MM.1S (cell line): ENCODE measurements at regions not wholly inside any gene's neighbourhood (a gene's known extent, or its start where the extent isn't known, plus 50 kb on each side); places are given as distances from the start of the nearest gene placed in this dataset.
"Not testable (repeated sequence)": the region's sequence is repeated elsewhere in the genome, so short reads cannot be mapped to it uniquely, and the experiment has no call there.

ENCODE experiments used
- DNase-seq: peaks from one replicate; pipeline ENCODE4 v3.0.0-alpha.2; 2015
- H2AFZ ChIP-seq: fragments of 300-600 bp; sonication (generic); 2 replicates; pipeline ENCODE4 v1.6.0; 2016; ENCODE audit warnings: antibody characterized with exemption, low read length
- H3F3A ChIP-seq: fragments of 300-600 bp; sonication (generic); 2 replicates; pipeline ENCODE4 v1.6.1; 2016; ENCODE audit warnings: mild to moderate bottlenecking, antibody characterized with exemption, low read length, moderate library complexity, mixed read lengths; ENCODE audit not compliant: insufficient read depth
- H3K27ac ChIP-seq: fragments of 300-600 bp; sonication (generic); 2 replicates; pipeline ENCODE4 v1.5.1; 2016; ENCODE audit warnings: mild to moderate bottlenecking, low read length
- H3K27me3 ChIP-seq: fragments of 300-600 bp; sonication (generic); replicated peaks from 2 replicates; pipeline ENCODE4 v1.6.0; 2016; ENCODE audit warnings: low read length; ENCODE audit not compliant: insufficient read depth
- H3K36me3 ChIP-seq: fragments of 300-600 bp; sonication (generic); replicated peaks from 2 replicates; pipeline ENCODE4 v1.6.1; 2016; ENCODE audit warnings: mild to moderate bottlenecking, low read length, mixed read lengths; ENCODE audit not compliant: insufficient read depth
- H3K4me1 ChIP-seq: fragments of 300-600 bp; sonication (generic); 2 replicates; pipeline ENCODE4 v1.6.1; 2016; ENCODE audit warnings: low read length, mixed read lengths
- H3K4me2 ChIP-seq: fragments of 300-600 bp; sonication (generic); 2 replicates; pipeline ENCODE4 v1.6.0; 2016; ENCODE audit warnings: low read depth, low read length
- H3K4me3 ChIP-seq: fragments of 300-600 bp; sonication (generic); 2 replicates; pipeline ENCODE4 v1.5.1; 2016; ENCODE audit warnings: low read length, mixed read lengths
- H3K79me2 ChIP-seq: fragments of 300-600 bp; sonication (generic); 2 replicates; pipeline ENCODE4 v1.6.1; 2016; ENCODE audit warnings: mixed run types, low read length, mixed read lengths
- H3K9ac ChIP-seq: fragments of 300-600 bp; sonication (generic); 2 replicates; pipeline ENCODE4 v1.6.1; 2016; ENCODE audit warnings: low read length, mixed read lengths
- H3K9me2 ChIP-seq: fragments of 300-600 bp; sonication (generic); replicated peaks from 2 replicates; pipeline ENCODE4 v1.6.1; 2016; ENCODE audit warnings: mild to moderate bottlenecking, low read length, mixed read lengths; ENCODE audit not compliant: insufficient read depth
- H3K9me3 ChIP-seq: fragments of 300-600 bp; sonication (generic); replicated peaks from 2 replicates; pipeline ENCODE4 v1.6.1; 2016; ENCODE audit warnings: mild to moderate bottlenecking, low read length, mixed read lengths; ENCODE audit not compliant: insufficient read depth
- H4K20me1 ChIP-seq: fragments of 300-600 bp; sonication (generic); 2 replicates; pipeline ENCODE4 v1.6.1; 2016; ENCODE audit warnings: mild to moderate bottlenecking, low read length, moderate library complexity, mixed read lengths; ENCODE audit not compliant: insufficient read depth
- EZH2 ChIP-seq: fragments of 300-600 bp; sonication (generic); optimal IDR thresholded peaks from 2 replicates; pipeline ENCODE3; 2017; ENCODE audit warnings: low read depth, mild to moderate bottlenecking, antibody characterized with exemption, low read length, mixed read lengths
- EZH2phosphoT487 ChIP-seq: fragments of 300-600 bp; sonication (generic); IDR thresholded peaks from 2 replicates; pipeline ENCODE4 v1.6.1; 2018; ENCODE audit warnings: antibody characterized with exemption, low read length
- TF ChIP-seq, protein P1 (sequence below): fragments of 300-600 bp; sonication (generic); IDR thresholded peaks from 2 replicates; pipeline ENCODE4 v1.5.1; 2016; ENCODE audit warnings: antibody characterized with exemption, low read length, mixed read lengths

DNA sequence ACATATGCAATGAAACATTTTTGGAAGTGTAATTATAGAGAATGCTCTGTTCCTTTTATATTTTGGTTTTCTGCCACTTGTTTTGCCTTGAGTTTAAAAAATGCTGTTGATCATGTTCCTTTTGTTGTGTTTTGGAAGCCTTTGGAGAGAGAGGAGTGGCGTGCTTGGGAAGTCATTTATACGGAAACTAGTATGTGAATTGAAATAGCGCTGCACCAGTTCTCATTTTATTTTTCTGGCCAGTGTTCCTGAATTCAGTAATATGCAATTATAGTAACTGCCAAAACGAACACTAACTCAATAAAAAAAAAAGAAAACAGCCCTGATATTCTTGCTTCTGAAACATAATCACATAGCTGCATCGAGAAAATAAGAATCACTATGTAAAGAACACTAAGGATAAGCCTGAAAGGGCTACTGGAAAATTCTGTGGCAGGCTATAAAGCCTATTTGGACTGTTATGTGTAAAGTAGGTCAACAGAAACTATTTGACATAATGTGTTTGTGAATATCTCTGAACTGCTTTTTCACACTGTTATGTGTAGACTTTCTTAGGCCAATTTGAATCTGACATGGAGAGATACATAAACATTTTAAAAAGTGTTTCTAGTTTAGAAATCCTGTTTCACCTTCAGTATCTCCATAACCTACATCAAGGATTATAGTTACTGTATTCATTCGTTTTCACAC lies 742.0 kb downstream of the KCNT2 start:
- Histone ChIP-seq H3K36me3 (no peaks in the 10 kb centered on the region), H2AFZ (no peak overlapping the region), H4K20me1 (no peaks in the 10 kb centered on the region), H3K79me2 (no peaks in the 10 kb centered on the region), H3K9me2 (no peaks in the 10 kb centered on the region), H3K27me3 (no peaks in the 10 kb centered on the region), H3K4me3 (no peak overlapping the region), H3K9me3 (no peaks in the 10 kb centered on the region), H3K27ac (no peak overlapping the region), H3F3A (no peaks in the 10 kb centered on the region), H3K9ac (no peak overlapping the region), H3K4me2 (no peak overlapping the region), H3K4me1 (no peaks in the 10 kb centered on the region)
- TF ChIP-seq, protein P1, sequence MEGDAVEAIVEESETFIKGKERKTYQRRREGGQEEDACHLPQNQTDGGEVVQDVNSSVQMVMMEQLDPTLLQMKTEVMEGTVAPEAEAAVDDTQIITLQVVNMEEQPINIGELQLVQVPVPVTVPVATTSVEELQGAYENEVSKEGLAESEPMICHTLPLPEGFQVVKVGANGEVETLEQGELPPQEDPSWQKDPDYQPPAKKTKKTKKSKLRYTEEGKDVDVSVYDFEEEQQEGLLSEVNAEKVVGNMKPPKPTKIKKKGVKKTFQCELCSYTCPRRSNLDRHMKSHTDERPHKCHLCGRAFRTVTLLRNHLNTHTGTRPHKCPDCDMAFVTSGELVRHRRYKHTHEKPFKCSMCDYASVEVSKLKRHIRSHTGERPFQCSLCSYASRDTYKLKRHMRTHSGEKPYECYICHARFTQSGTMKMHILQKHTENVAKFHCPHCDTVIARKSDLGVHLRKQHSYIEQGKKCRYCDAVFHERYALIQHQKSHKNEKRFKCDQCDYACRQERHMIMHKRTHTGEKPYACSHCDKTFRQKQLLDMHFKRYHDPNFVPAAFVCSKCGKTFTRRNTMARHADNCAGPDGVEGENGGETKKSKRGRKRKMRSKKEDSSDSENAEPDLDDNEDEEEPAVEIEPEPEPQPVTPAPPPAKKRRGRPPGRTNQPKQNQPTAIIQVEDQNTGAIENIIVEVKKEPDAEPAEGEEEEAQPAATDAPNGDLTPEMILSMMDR, result no peak
- TF ChIP-seq EZH2phosphoT487, result no peak
- no peak for TF ChIP-seq EZH2
- DNase-seq, result no peak

DNA sequence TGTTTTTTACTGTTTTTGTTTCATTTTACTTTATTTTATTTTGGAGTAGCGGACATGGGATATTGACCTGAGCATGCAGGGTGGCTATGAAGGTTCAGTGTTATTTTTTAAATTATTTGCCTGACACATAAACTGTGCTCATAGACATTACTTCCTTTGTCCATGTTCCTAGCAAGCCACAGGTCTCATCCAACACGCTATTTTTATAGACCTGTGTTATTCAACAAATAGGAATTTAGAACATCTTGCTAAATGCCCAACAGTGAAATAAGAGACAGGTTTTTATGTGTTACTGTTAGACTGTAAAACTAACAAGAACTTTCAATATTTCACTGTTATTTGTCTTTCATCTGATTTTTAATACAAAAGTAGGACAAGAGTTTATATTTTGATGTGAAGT lies 756.4 kb downstream of the KCNT2 start:
- no peaks in the 10 kb centered on the region for H3K9me2 ChIP-seq
- no peak overlapping the region for H3K4me2 ChIP-seq
- no peaks in the 10 kb centered on the region for H3K79me2 ChIP-seq
- no peak for DNase-seq
- H2AFZ ChIP-seq, result no peak overlapping the region
- H3K27me3 ChIP-seq, result no peaks in the 10 kb centered on the region
- no peaks in the 10 kb centered on the region for H4K20me1 ChIP-seq
- no peak overlapping the region for H3K27ac ChIP-seq
- no peaks in the 10 kb centered on the region for H3K4me1 ChIP-seq
- no peaks in the 10 kb centered on the region for H3K36me3 ChIP-seq
- H3K9ac ChIP-seq, result no peak overlapping the region
- no peaks in the 10 kb centered on the region for H3F3A ChIP-seq
- no peaks in the 10 kb centered on the region for H3K9me3 ChIP-seq
- H3K4me3 ChIP-seq, result no peak overlapping the region
- no peak for TF ChIP-seq EZH2phosphoT487

DNA sequence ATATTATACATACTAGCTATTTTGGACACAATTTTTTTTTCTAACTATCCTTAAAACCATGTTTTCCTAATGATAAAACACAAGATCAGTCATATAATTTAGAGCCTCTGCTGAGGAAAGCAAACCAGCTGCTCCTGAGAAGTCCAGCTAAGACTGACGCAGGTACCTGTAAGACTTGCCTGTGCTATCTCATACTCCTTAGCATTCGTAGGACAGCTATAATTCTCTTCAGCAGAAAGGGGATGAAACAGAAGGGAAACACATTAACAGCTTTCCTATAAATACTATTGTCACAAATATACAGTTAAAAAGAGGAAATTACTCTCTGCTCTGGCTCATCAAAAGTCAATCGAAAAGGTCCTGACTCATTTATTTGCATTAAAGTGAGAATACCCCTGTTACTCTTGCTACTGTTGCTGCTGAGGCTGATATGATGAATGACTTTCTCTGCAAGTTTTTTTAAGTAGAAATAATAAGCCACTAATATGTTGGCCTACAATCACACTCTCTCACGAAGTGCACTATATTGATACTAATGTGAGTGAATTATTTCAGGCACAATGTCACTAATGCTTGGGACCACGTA lies 757.1 kb downstream of the KCNT2 start:
- H3K9me2 ChIP-seq, result no peaks in the 10 kb centered on the region
- no peaks in the 10 kb centered on the region for H3F3A ChIP-seq
- no peak overlapping the region for H3K4me2 ChIP-seq
- no peaks in the 10 kb centered on the region for H3K9me3 ChIP-seq
- no peak for DNase-seq
- no peaks in the 10 kb centered on the region for H4K20me1 ChIP-seq
- no peak overlapping the region for H3K9ac ChIP-seq
- H3K4me3 ChIP-seq, result no peak overlapping the region
- H3K27me3 ChIP-seq, result no peaks in the 10 kb centered on the region
- no peak overlapping the region for H3K27ac ChIP-seq
- H3K4me1 ChIP-seq, result no peaks in the 10 kb centered on the region
- no peak overlapping the region for H2AFZ ChIP-seq
- no peak for TF ChIP-seq EZH2
- TF ChIP-seq, protein P1, result no peak
- TF ChIP-seq EZH2phosphoT487, result no peak
- no peaks in the 10 kb centered on the region for H3K79me2 ChIP-seq
- H3K36me3 ChIP-seq, result no peaks in the 10 kb centered on the region

DNA sequence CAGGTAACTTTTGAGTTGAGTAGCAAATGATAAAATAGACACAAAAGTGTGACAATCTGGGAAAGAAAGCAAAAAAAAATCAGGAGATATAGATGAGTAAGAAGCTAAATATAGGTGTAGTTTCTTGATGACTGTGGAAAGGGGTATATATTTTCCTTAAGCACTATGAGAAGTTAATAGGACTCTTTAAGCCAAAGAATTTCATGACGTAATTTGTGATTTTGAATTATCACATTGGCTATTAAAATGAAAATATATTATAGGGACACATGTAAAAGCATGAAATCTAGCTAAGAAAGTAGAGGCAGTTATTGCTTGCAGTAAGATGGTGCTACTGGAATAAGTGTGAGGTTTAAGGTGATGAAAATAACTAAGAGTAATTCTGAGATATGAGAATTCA lies 759.1 kb downstream of the KCNT2 start:
- Histone ChIP-seq H3K4me1 (no peaks in the 10 kb centered on the region), H3K9ac (no peak overlapping the region), H3K36me3 (no peaks in the 10 kb centered on the region), H3K79me2 (no peaks in the 10 kb centered on the region), H3K9me3 (no peaks in the 10 kb centered on the region), H3K27me3 (no peaks in the 10 kb centered on the region), H4K20me1 (no peaks in the 10 kb centered on the region), H2AFZ (no peak overlapping the region), H3K9me2 (no peaks in the 10 kb centered on the region), H3F3A (no peaks in the 10 kb centered on the region), H3K4me2 (no peak overlapping the region), H3K27ac (no peak overlapping the region), H3K4me3 (no peak overlapping the region)
- DNase-seq, result no peak
- TF ChIP-seq, protein P1, result no peak
- TF ChIP-seq EZH2 (no peak), EZH2phosphoT487 (no peak)

DNA sequence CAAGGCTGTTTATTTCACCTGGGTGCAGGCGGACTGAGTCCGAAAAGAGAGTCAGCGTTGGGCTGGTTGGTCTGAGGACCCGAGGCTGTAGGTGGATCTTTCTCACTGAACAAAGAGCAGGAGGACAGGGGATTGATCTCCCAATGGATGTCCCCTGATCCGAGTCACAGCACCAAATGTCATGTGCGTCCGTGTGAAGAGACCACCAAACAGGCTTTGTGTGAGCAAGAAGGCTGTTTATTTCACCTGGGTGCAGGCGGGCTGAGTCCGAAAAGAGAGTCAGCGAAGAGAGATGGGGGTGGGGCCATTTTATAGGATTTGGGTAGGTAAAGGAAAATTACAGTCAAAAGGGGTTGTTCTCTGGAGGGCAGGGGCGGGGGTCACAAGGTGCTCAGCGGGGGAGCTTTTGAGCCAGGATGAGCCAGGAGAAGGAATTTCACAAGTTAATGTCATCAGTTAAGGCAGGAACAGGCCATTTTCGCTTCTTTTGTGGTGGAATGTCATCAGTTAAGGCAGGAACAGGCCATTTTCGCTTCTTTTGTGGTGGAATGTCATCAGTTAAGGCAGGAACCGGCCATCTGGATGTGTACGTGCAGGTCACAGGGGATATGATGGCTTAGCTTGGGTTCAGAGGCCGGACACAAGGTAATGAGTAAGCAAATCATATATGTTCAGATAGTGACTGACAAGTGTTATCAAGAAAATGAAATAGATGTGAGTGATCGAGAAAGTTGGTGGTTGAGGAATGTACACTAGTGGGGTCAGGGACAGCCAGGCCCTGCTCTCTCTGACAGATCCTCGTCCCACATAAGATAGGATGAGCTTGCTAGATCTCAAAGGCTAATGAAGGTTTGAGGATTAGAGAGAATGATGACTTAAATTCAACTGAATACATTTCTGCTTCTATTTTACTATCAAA lies 760.0 kb downstream of the KCNT2 start:
- H3K9me2 ChIP-seq, H3K9ac ChIP-seq, H3K4me2 ChIP-seq, DNase-seq, H3K27ac ChIP-seq, H3K79me2 ChIP-seq, H3K36me3 ChIP-seq, H3K4me3 ChIP-seq, H4K20me1 ChIP-seq, H3K4me1 ChIP-seq, H3F3A ChIP-seq, H3K27me3 ChIP-seq, H3K9me3 ChIP-seq, H2AFZ ChIP-seq: not testable (repeated sequence)
